Loucy (cell line): ENCODE measurements at regions not wholly inside any gene's neighbourhood (a gene's known extent, or its start where the extent isn't known, plus 50 kb on each side); places are given as distances from the start of the nearest gene placed in this dataset.

Experiments used
- H2AFZ ChIP-seq: fragments of 200-600 bp; sonication (generic); 2 replicates; pipeline ENCODE4 v1.6.0; 2016; ENCODE audit warnings: antibody characterized with exemption, mild to moderate bottlenecking, low read length, moderate library complexity
- H3F3A ChIP-seq: fragments of 200-600 bp; 2 replicates; pipeline ENCODE4 v1.6.0; 2016; ENCODE audit warnings: antibody characterized with exemption, low read depth, mild to moderate bottlenecking
- H3K27me3 ChIP-seq: fragments of 200-600 bp; sonication (generic); 2 replicates; pipeline ENCODE4 v1.6.1; 2014; ENCODE audit warnings: low read length, mild to moderate bottlenecking; ENCODE audit not compliant: insufficient read depth, poor library complexity, severe bottlenecking
- H3K36me3 ChIP-seq: fragments of 200-600 bp; sonication (generic); 2 replicates; pipeline ENCODE4 v1.6.1; 2016; ENCODE audit warnings: low read length; ENCODE audit not compliant: insufficient read depth
- H3K4me1 ChIP-seq: fragments of 200-600 bp; sonication (generic); 2 replicates; pipeline ENCODE4 v1.5.1; 2014; ENCODE audit warnings: low read length, mild to moderate bottlenecking; ENCODE audit not compliant: insufficient read depth, poor library complexity, severe bottlenecking
- H3K4me2 ChIP-seq: fragments of 200-600 bp; sonication (generic); 2 replicates; pipeline ENCODE4 v1.6.0; 2014; ENCODE audit warnings: antibody characterized with exemption, low read length, low read depth, mild to moderate bottlenecking; ENCODE audit not compliant: poor library complexity, severe bottlenecking
- H3K4me3 ChIP-seq: fragments of 200-600 bp; sonication (generic); 2 replicates; pipeline ENCODE4 v1.5.1; 2014; ENCODE audit warnings: low read length, mild to moderate bottlenecking, mixed read lengths; ENCODE audit not compliant: poor library complexity, severe bottlenecking
- H3K79me2 ChIP-seq: fragments of 200-600 bp; sonication (generic); 2 replicates; pipeline ENCODE4 v1.6.1; 2014; ENCODE audit warnings: low read length; ENCODE audit not compliant: insufficient read depth
- H3K9ac ChIP-seq: fragments of 200-600 bp; sonication (generic); 2 replicates; pipeline ENCODE4 v1.6.0; 2014; ENCODE audit warnings: mild to moderate bottlenecking, low read depth, low read length, moderate library complexity; ENCODE audit not compliant: poor library complexity, severe bottlenecking
- H3K9me2 ChIP-seq: fragments of 200-600 bp; sonication (generic); replicated peaks from 2 replicates; pipeline ENCODE4 v1.6.1; 2016; ENCODE audit warnings: low read depth, low read length, mixed read lengths
- H3K9me3 ChIP-seq: fragments of 200-600 bp; sonication (generic); 2 replicates; pipeline ENCODE4 v1.6.1; 2014; ENCODE audit warnings: mild to moderate bottlenecking, antibody characterized with exemption, low read length, low read depth; ENCODE audit not compliant: insufficient read depth
- H4K20me1 ChIP-seq: fragments of 200-600 bp; sonication (generic); 2 replicates; pipeline ENCODE4 v1.6.0; 2014; ENCODE audit warnings: antibody characterized with exemption, low read length, mild to moderate bottlenecking; ENCODE audit not compliant: insufficient read depth, poor library complexity, severe bottlenecking
- CTCF ChIP-seq: fragments of 200-600 bp; sonication (generic); conservative IDR thresholded peaks from 2 replicates; pipeline ENCODE4 v1.5.1; 2014; ENCODE audit warnings: mild to moderate bottlenecking, antibody characterized with exemption, low read length
- EZH2phosphoT487 ChIP-seq: fragments of 200-600 bp; IDR thresholded peaks from 2 replicates; pipeline ENCODE4 v1.6.1; 2018; ENCODE audit warnings: antibody characterized with exemption, mild to moderate bottlenecking, moderate library complexity, borderline replicate concordance

GRCh38 chr1:96880626-96881025 lies 159.0 kb downstream of the PTBP2 start:
- Histone ChIP-seq H2AFZ (no peak overlapping the region), H3K79me2 (no peaks in the 10 kb centered on the region), H3K9me2 (no peaks in the 10 kb centered on the region), H3K9ac (no peak overlapping the region), H4K20me1 (no peaks in the 10 kb centered on the region), H3K27me3 (no peaks in the 10 kb centered on the region), H3K4me3 (no peak overlapping the region), H3K36me3 (no peaks in the 10 kb centered on the region), H3K4me1 (no peaks in the 10 kb centered on the region), H3K9me3 (peaks cover 4% of the 10 kb centered on the region; the same call in 1 of the 2 replicates), H3K4me2 (no peak overlapping the region), H3F3A (no peaks in the 10 kb centered on the region)
- TF ChIP-seq CTCF (no peak), EZH2phosphoT487 (no peak)

- Histone ChIP-seq H2AFZ (no peak overlapping the region), H4K20me1 (no peaks in the 10 kb centered on the region), H3K9ac (no peak overlapping the region), H3K9me3 (peaks cover 4% of the 10 kb centered on the region; the same call in 1 of the 2 replicates), H3K4me3 (no peak overlapping the region), H3K36me3 (no peaks in the 10 kb centered on the region), H3K9me2 (no peaks in the 10 kb centered on the region), H3K4me1 (no peaks in the 10 kb centered on the region), H3K4me2 (no peak overlapping the region), H3K27me3 (no peaks in the 10 kb centered on the region), H3K79me2 (no peaks in the 10 kb centered on the region), H3F3A (no peaks in the 10 kb centered on the region)
- TF ChIP-seq EZH2phosphoT487, result no peak
These were observed 160.5 kb downstream of the PTBP2 start for GRCh38 chr1:96882096-96882495.

DNA sequence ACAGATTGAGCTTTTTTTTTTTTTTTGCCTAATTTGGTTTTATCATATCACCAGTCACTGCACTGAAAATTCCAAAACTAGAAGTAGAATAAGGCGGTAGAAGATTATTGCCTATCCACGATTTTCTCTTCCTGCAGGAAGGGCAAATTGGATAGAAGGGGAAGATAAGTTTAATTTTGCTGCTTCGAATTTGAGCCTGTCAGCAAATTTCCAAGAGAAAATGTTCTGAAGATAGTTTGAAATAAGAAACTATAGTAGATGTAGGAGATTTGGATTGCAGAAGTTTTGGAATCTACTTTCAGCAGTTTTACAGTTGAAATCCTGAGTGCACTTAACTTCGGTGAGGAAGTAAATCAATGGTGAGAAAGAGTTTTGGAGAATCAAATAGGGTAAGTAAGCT lies 164.9 kb downstream of the PTBP2 start:
- H3K9me3 ChIP-seq, result no peaks in the 10 kb centered on the region
- no peaks in the 10 kb centered on the region for H4K20me1 ChIP-seq
- H3K9me2 ChIP-seq, result no peaks in the 10 kb centered on the region
- no peaks in the 10 kb centered on the region for H3K36me3 ChIP-seq
- H3K4me2 ChIP-seq, result no peak overlapping the region
- no peaks in the 10 kb centered on the region for H3K27me3 ChIP-seq
- H3K79me2 ChIP-seq, result no peaks in the 10 kb centered on the region
- H3K9ac ChIP-seq, result no peak overlapping the region
- no peaks in the 10 kb centered on the region for H3F3A ChIP-seq
- H3K4me1 ChIP-seq, result no peaks in the 10 kb centered on the region
- H2AFZ ChIP-seq, result no peak overlapping the region
- no peak overlapping the region for H3K4me3 ChIP-seq
- TF ChIP-seq EZH2phosphoT487 (no peak), CTCF (no peak)

DNA sequence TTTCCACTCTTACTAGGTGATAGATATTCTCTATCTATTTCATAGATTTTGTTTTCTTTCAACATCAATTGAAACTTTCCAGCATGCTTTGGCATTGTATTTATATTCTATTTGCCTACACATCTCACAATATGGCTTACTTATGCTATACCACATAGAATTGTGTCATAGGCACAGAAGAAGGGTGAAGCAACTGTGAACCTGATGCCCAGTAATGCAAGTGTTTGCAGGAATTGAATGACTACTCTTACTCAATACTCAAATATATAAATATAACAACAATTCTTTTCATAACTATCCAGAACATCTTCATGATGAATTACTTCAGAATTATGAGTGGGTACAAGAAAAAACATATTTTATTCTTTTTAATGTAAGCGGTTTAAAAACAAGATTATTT lies 165.9 kb downstream of the PTBP2 start:
- Histone ChIP-seq H3K4me2 (no peak overlapping the region), H3K9me2 (no peaks in the 10 kb centered on the region), H3K4me3 (no peak overlapping the region), H3K36me3 (no peaks in the 10 kb centered on the region), H3K79me2 (no peaks in the 10 kb centered on the region), H4K20me1 (no peaks in the 10 kb centered on the region), H3K4me1 (no peaks in the 10 kb centered on the region), H3K9me3 (no peaks in the 10 kb centered on the region), H3K27me3 (no peaks in the 10 kb centered on the region), H3F3A (no peaks in the 10 kb centered on the region), H2AFZ (no peak overlapping the region), H3K9ac (no peak overlapping the region)
- no peak for TF ChIP-seq EZH2phosphoT487
- TF ChIP-seq CTCF, result no peak
